GM21447 (cell line): ENCODE measurements at regions not wholly inside any gene's neighbourhood (a gene's known extent, or its start where the extent isn't known, plus 50 kb on each side); places are given as distances from the start of the nearest gene placed in this dataset.

Experiments used
- ATAC-seq: cut with Tn5 transposase; IDR thresholded peaks from one replicate; pipeline ENCODE4 v1.9.1; 2021; ENCODE audit not compliant: unreplicated experiment

- no peak for ATAC-seq
Measured at GRCh38 chr1:219993554-219994433, 52.5 kb downstream of the EPRS1 start.

- no peak for ATAC-seq
Measured at GRCh38 chr1:219991919-219992318, 54.4 kb downstream of the EPRS1 start.

- ATAC-seq: no peak
Measured at GRCh38 chr1:219991511-219991810, 54.8 kb downstream of the EPRS1 start.

GRCh38 chr1:219990782-219991510, 55.4 kb downstream of the EPRS1 start:
- no peak for ATAC-seq

- ATAC-seq: no peak
Measured at GRCh38 chr1:219989766-219990165, 56.5 kb downstream of the EPRS1 start.

GRCh38 chr1:219988818-219989217, 57.5 kb downstream of the EPRS1 start:
- ATAC-seq: no peak

- ATAC-seq: peak; percentile 66
Measured at GRCh38 chr1:219988387-219988786, 57.9 kb downstream of the EPRS1 start.

- no peak for ATAC-seq
Measured at GRCh38 chr1:219987325-219987724, 59.0 kb upstream of the SLC30A10 start.

- ATAC-seq: no peak
Measured at GRCh38 chr1:219985169-219985568, 56.8 kb upstream of the SLC30A10 start.
